WTC11 (cell line): ENCODE measurements at regions not wholly inside any gene's neighbourhood (a gene's known extent, or its start where the extent isn't known, plus 50 kb on each side); places are given as distances from the start of the nearest gene placed in this dataset.

Experiments used
- ATAC-seq: fragments of 200-7000 bp; cut with Tn5 transposase; 2 replicates; pipeline ENCODE4 v1.10.0; 2021; ENCODE audit warnings: mild to moderate bottlenecking, moderate library complexity
- CTCF ChIA-PET: fragments of 300-600 bp; sonication (Branson Sonifier 250); formaldehyde crosslinking; loops from one replicate; lab custom pipeline; 2021; ENCODE audit warnings: antibody characterized with exemption; lab: Charles Lee
- POLR2A ChIA-PET: fragments of 350-600 bp; sonication (Branson Sonifier 250); formaldehyde crosslinking; loops from one replicate; lab custom pipeline; 2021; ENCODE audit warnings: antibody characterized with exemption; lab: Charles Lee
- DNase-seq: peaks from one replicate; pipeline ENCODE4 v3.0.0; 2021; ENCODE audit warnings: low spot score
- H3K27ac Mint-ChIP-seq: 2 replicates; pipeline ENCODE4 v1.8.0; 2021; ENCODE audit warnings: mixed read lengths
- H3K27me3 Mint-ChIP-seq: 2 replicates; pipeline ENCODE4 v1.8.0; 2021; ENCODE audit warnings: low read depth, mild to moderate bottlenecking, moderate library complexity, mixed read lengths
- H3K36me3 Mint-ChIP-seq: 2 replicates; pipeline ENCODE4 v1.8.0; 2021; ENCODE audit warnings: mixed read lengths
- H3K4me1 Mint-ChIP-seq: 2 replicates; pipeline ENCODE4 v1.8.0; 2022; ENCODE audit warnings: mixed read lengths
- H3K4me3 Mint-ChIP-seq: 2 replicates; pipeline ENCODE4 v1.8.0; 2021; ENCODE audit warnings: mild to moderate bottlenecking, moderate library complexity, mixed read lengths
- H3K9me3 Mint-ChIP-seq: 2 replicates; pipeline ENCODE4 v1.8.0; 2021; ENCODE audit warnings: mixed read lengths
- CREB1 ChIP-seq: sonication (generic); formaldehyde crosslinking; IDR thresholded peaks from 2 replicates; pipeline ENCODE4 v1.8.0; 2023; ENCODE audit warnings: mild to moderate bottlenecking, missing genetic modification reagents
- ESRRA ChIP-seq: sonication (generic); formaldehyde crosslinking; IDR thresholded peaks from 2 replicates; pipeline ENCODE4 v1.8.1; 2022; ENCODE audit warnings: mild to moderate bottlenecking, missing genetic modification reagents, borderline replicate concordance
- GABPB1 ChIP-seq: sonication (generic); formaldehyde crosslinking; IDR thresholded peaks from 2 replicates; pipeline ENCODE4 v1.8.1; 2023; ENCODE audit warnings: mild to moderate bottlenecking, missing genetic modification reagents
- HMGA2 ChIP-seq: fragments of 250-450 bp; sonication (Bioruptor Pico); IDR thresholded peaks from 2 replicates; pipeline ENCODE4 v1.4.0; 2021; ENCODE audit warnings: mild to moderate bottlenecking, moderate library complexity
- MXD4 ChIP-seq: fragments of 250-450 bp; sonication (Bioruptor Pico); IDR thresholded peaks from 2 replicates; pipeline ENCODE4 v1.8.0; 2021; ENCODE audit warnings: mild to moderate bottlenecking, moderate library complexity, borderline replicate concordance
- NFE2L1 ChIP-seq: sonication (generic); formaldehyde crosslinking; IDR thresholded peaks from 2 replicates; pipeline ENCODE4 v1.8.1; 2023; ENCODE audit warnings: missing genetic modification reagents
- RORB ChIP-seq: fragments of 250-450 bp; sonication (Bioruptor Pico); IDR thresholded peaks from 2 replicates; pipeline ENCODE4 v1.9.0; 2021; ENCODE audit warnings: mild to moderate bottlenecking
- SMAD3 ChIP-seq: sonication (generic); formaldehyde crosslinking; IDR thresholded peaks from 2 replicates; pipeline ENCODE4 v1.8.0; 2022; ENCODE audit warnings: missing genetic modification reagents, mild to moderate bottlenecking, borderline replicate concordance
- SMAD4 ChIP-seq: sonication (generic); formaldehyde crosslinking; IDR thresholded peaks from 2 replicates; pipeline ENCODE4 v1.8.0; 2022; ENCODE audit warnings: mild to moderate bottlenecking, missing genetic modification reagents
- SOX15 ChIP-seq: fragments of 250-450 bp; sonication (Bioruptor Pico); IDR thresholded peaks from 2 replicates; pipeline ENCODE4 v1.9.0; 2021; ENCODE audit warnings: mild to moderate bottlenecking
- SP1 ChIP-seq: sonication (generic); formaldehyde crosslinking; conservative IDR thresholded peaks from 2 replicates; pipeline ENCODE4 v1.8.1; 2022; ENCODE audit warnings: missing genetic modification reagents
- TCF7 ChIP-seq: sonication (generic); formaldehyde crosslinking; IDR thresholded peaks from 2 replicates; pipeline ENCODE4 v1.8.0; 2022; ENCODE audit warnings: mild to moderate bottlenecking, low read depth, missing genetic modification reagents, moderate library complexity
- ZNF396 ChIP-seq: fragments of 250-450 bp; sonication (Bioruptor Pico); IDR thresholded peaks from 2 replicates; pipeline ENCODE4 v1.8.0; 2021; ENCODE audit warnings: mild to moderate bottlenecking, moderate library complexity, borderline replicate concordance
- ZNF423 ChIP-seq: fragments of 250-450 bp; sonication (Bioruptor Pico); IDR thresholded peaks from 2 replicates; pipeline ENCODE4 v2.1.2; 2022; ENCODE audit warnings: mild to moderate bottlenecking, moderate library complexity
- TF ChIP-seq, protein P1 (sequence below): fragments of 200-600 bp; IDR thresholded peaks from 2 replicates; pipeline ENCODE4 v1.8.0; 2022; ENCODE audit warnings: antibody characterized with exemption
- TF ChIP-seq, protein P2 (sequence below): fragments of 250-450 bp; sonication (Bioruptor Pico); IDR thresholded peaks from 2 replicates; pipeline ENCODE4 v1.9.0; 2021; ENCODE audit warnings: moderate library complexity, mild to moderate bottlenecking, inconsistent platforms, borderline replicate concordance
- TF ChIP-seq, protein P3 (sequence below): sonication (generic); formaldehyde crosslinking; IDR thresholded peaks from 2 replicates; pipeline ENCODE4 v1.8.0; 2023; ENCODE audit warnings: missing genetic modification reagents, mild to moderate bottlenecking, borderline replicate concordance
- TF ChIP-seq, protein P4 (sequence below): sonication (generic); formaldehyde crosslinking; IDR thresholded peaks from 2 replicates; pipeline ENCODE4 v1.8.1; 2022; ENCODE audit warnings: low read depth, missing genetic modification reagents, borderline replicate concordance
- TF ChIP-seq, protein P5 (sequence below): sonication (generic); formaldehyde crosslinking; IDR thresholded peaks from 2 replicates; pipeline ENCODE4 v1.8.0; 2022; ENCODE audit warnings: mild to moderate bottlenecking, missing genetic modification reagents

DNA sequence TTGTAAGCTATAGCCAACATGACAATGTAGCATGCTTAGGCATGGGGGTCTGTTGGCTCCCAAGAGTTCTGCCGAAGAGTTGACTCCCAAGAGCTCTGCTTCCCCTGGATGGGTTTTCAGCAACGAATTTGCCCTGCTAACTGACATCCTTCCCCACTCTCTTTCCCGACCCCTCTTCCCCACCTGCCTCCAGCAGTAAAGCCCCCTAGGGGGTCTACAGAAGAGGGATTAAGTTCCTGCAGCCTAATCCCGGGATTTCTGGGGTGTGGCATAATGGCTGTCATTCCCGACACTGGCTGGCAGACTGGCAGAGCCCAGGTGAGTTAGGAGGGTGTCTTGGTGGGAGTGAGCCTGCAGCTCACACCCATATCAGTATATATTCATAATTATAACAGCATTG is 121.0 kb upstream of the ZNF184 start:
- Mint-ChIP-seq H3K4me1 (peaks cover 7% of the 10 kb centered on the region; the same call in 1 of the 2 replicates), H3K27ac (no peak overlapping the region), H3K27me3 (peaks cover 26% of the 10 kb centered on the region), H3K4me3 (no peak overlapping the region), H3K9me3 (no peaks in the 10 kb centered on the region), H3K36me3 (no peaks in the 10 kb centered on the region)
- ATAC-seq (no peak), DNase-seq (no peak)
- CTCF ChIA-PET = interaction anchor here (0.6 to 2.0 kb wide), 6 partner anchors 12 to 342 kb away, joined by 3 to 11 read pairs (median 4); no protein-coding TSS in a partner anchor
- TF ChIP-seq, protein P1, sequence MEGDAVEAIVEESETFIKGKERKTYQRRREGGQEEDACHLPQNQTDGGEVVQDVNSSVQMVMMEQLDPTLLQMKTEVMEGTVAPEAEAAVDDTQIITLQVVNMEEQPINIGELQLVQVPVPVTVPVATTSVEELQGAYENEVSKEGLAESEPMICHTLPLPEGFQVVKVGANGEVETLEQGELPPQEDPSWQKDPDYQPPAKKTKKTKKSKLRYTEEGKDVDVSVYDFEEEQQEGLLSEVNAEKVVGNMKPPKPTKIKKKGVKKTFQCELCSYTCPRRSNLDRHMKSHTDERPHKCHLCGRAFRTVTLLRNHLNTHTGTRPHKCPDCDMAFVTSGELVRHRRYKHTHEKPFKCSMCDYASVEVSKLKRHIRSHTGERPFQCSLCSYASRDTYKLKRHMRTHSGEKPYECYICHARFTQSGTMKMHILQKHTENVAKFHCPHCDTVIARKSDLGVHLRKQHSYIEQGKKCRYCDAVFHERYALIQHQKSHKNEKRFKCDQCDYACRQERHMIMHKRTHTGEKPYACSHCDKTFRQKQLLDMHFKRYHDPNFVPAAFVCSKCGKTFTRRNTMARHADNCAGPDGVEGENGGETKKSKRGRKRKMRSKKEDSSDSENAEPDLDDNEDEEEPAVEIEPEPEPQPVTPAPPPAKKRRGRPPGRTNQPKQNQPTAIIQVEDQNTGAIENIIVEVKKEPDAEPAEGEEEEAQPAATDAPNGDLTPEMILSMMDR = no peak
- no peak for TF ChIP-seq CREB1 (CRISPR knock-in tag)
- TF ChIP-seq, protein P2, sequence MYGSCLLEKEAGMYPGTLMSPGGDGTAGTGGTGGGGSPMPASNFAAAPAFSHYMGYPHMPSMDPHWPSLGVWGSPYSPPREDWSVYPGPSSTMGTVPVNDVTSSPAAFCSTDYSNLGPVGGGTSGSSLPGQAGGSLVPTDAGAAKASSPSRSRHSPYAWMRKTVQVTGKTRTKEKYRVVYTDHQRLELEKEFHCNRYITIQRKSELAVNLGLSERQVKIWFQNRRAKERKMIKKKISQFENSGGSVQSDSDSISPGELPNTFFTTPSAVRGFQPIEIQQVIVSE = no peak
- TF ChIP-seq, protein P3, sequence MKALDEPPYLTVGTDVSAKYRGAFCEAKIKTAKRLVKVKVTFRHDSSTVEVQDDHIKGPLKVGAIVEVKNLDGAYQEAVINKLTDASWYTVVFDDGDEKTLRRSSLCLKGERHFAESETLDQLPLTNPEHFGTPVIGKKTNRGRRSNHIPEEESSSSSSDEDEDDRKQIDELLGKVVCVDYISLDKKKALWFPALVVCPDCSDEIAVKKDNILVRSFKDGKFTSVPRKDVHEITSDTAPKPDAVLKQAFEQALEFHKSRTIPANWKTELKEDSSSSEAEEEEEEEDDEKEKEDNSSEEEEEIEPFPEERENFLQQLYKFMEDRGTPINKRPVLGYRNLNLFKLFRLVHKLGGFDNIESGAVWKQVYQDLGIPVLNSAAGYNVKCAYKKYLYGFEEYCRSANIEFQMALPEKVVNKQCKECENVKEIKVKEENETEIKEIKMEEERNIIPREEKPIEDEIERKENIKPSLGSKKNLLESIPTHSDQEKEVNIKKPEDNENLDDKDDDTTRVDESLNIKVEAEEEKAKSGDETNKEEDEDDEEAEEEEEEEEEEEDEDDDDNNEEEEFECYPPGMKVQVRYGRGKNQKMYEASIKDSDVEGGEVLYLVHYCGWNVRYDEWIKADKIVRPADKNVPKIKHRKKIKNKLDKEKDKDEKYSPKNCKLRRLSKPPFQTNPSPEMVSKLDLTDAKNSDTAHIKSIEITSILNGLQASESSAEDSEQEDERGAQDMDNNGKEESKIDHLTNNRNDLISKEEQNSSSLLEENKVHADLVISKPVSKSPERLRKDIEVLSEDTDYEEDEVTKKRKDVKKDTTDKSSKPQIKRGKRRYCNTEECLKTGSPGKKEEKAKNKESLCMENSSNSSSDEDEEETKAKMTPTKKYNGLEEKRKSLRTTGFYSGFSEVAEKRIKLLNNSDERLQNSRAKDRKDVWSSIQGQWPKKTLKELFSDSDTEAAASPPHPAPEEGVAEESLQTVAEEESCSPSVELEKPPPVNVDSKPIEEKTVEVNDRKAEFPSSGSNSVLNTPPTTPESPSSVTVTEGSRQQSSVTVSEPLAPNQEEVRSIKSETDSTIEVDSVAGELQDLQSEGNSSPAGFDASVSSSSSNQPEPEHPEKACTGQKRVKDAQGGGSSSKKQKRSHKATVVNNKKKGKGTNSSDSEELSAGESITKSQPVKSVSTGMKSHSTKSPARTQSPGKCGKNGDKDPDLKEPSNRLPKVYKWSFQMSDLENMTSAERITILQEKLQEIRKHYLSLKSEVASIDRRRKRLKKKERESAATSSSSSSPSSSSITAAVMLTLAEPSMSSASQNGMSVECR = no peak
- TF ChIP-seq HMGA2 (CRISPR knock-in tag) = no peak
- TF ChIP-seq SOX15 (CRISPR knock-in tag) = no peak
- TF ChIP-seq MXD4 (CRISPR knock-in tag) = no peak
- TF ChIP-seq SP1 (CRISPR knock-in tag) = no peak
- TF ChIP-seq GABPB1 (CRISPR knock-in tag) = no peak
- TF ChIP-seq RORB = no peak
- TF ChIP-seq, protein P4, sequence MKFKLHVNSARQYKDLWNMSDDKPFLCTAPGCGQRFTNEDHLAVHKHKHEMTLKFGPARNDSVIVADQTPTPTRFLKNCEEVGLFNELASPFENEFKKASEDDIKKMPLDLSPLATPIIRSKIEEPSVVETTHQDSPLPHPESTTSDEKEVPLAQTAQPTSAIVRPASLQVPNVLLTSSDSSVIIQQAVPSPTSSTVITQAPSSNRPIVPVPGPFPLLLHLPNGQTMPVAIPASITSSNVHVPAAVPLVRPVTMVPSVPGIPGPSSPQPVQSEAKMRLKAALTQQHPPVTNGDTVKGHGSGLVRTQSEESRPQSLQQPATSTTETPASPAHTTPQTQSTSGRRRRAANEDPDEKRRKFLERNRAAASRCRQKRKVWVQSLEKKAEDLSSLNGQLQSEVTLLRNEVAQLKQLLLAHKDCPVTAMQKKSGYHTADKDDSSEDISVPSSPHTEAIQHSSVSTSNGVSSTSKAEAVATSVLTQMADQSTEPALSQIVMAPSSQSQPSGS (CRISPR knock-in tag) = no peak
- TF ChIP-seq SMAD4 = no peak
- POLR2A ChIA-PET = interaction anchor here (0.6 to 0.7 kb wide), 2 partner anchors 385 to 1321 kb away, joined by 5 to 6 read pairs; a partner anchor contains a TSS

DNA sequence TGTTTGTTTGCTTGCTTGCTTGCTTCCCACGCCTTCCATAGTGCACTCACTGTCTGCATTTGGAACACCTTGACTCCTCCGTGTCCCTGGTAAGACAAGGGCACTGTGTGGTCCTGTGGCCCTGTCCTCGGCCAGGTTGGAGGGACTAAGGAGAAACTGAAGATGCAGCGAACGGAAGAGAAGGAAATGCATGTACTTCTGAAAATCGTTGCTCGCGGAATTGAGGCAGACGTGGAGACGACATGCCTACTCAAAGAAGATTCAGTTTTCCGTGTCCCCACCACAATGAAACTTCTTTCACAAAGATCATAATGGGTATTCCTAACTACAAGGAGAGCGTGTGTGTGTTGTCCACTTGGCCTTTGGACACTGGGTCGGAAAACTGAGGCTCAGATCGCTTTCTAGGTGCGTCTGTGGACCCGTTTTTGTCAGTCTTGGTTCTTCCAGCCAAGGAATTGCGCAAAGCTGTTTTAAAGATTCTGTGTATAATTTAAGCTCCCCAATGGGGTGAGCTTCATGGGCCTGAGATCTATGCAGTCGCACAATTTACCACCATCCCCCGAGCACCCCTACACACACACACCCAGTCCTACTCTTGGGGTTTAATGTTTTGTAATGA is 120.4 kb upstream of the ZNF184 start:
- POLR2A ChIA-PET = no interaction called here
- Mint-ChIP-seq H3K27me3 (peaks cover 20% of the 10 kb centered on the region), H3K4me3 (no peak overlapping the region), H3K4me1 (peaks cover 7% of the 10 kb centered on the region; the same call in 1 of the 2 replicates), H3K9me3 (no peaks in the 10 kb centered on the region), H3K36me3 (no peaks in the 10 kb centered on the region), H3K27ac (no peak overlapping the region)
- ATAC-seq = peak; percentile 3
- DNase-seq = no peak
- CTCF ChIA-PET = interaction anchor here (1.4 to 2.0 kb wide), 3 partner anchors 12 to 341 kb away, joined by 4 to 11 read pairs (median 5); no protein-coding TSS in a partner anchor
- no peak for TF ChIP-seq ESRRA
- TF ChIP-seq, protein P2 = no peak
- TF ChIP-seq, protein P5, sequence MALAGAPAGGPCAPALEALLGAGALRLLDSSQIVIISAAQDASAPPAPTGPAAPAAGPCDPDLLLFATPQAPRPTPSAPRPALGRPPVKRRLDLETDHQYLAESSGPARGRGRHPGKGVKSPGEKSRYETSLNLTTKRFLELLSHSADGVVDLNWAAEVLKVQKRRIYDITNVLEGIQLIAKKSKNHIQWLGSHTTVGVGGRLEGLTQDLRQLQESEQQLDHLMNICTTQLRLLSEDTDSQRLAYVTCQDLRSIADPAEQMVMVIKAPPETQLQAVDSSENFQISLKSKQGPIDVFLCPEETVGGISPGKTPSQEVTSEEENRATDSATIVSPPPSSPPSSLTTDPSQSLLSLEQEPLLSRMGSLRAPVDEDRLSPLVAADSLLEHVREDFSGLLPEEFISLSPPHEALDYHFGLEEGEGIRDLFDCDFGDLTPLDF (CRISPR knock-in tag) = no peak
- TF ChIP-seq SMAD4 = no peak
- no peak for TF ChIP-seq ZNF423
- TF ChIP-seq RORB = no peak
- no peak for TF ChIP-seq SMAD3 (CRISPR knock-in tag)
- TF ChIP-seq GABPB1 (CRISPR knock-in tag) = no peak
- TF ChIP-seq NFE2L1 (CRISPR knock-in tag) = no peak
- no peak for TF ChIP-seq TCF7 (CRISPR knock-in tag)
- TF ChIP-seq, protein P3 = no peak
- TF ChIP-seq MXD4 (CRISPR knock-in tag) = no peak
- no peak for TF ChIP-seq HMGA2 (CRISPR knock-in tag)
- no peak for TF ChIP-seq ZNF396 (CRISPR knock-in tag)
